ENCODE measurements at regions not wholly inside any gene's neighbourhood (a gene's known extent, or its start where the extent isn't known, plus 50 kb on each side); places are given as distances from the start of the nearest gene placed in this dataset.
A peak's percentile ranks its signal among the peaks of the same experiment; 100 is the strongest.

DNA sequence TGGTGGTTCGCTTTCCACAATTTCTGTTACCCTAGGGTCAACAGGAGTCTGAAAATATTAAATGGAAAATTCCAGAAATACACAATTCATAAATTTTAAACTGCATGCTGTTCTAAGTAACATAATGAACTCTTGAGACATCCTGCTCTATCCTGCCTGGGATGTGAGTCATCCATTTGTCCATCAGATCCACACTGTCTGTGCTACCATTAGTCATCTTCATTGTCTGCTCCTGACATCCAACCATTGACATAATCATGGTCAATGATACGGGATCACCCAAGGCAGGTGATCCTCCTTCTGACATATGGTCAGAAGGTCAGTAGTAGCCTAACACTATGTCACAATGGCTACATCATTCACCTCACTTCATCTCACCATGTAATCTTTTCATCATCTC is 276.7 kb upstream of the KIF2A start:
- H3K9me3 Mint-ChIP-seq (ENCODE audit: low read depth) = peaks cover 15% of the 10 kb centered on the region
- H3K27me3 Mint-ChIP-seq = no peaks in the 10 kb centered on the region
- H3K4me1 Mint-ChIP-seq (ENCODE audit: low read depth) = no peaks in the 10 kb centered on the region
- H3K27ac Mint-ChIP-seq = no peak overlapping the region
- no peaks in the 10 kb centered on the region for H3K36me3 Mint-ChIP-seq (ENCODE audit: insufficient read depth)
- H3K4me3 Mint-ChIP-seq (ENCODE audit: low read depth) = no peak overlapping the region
- TF ChIP-seq, protein P1, sequence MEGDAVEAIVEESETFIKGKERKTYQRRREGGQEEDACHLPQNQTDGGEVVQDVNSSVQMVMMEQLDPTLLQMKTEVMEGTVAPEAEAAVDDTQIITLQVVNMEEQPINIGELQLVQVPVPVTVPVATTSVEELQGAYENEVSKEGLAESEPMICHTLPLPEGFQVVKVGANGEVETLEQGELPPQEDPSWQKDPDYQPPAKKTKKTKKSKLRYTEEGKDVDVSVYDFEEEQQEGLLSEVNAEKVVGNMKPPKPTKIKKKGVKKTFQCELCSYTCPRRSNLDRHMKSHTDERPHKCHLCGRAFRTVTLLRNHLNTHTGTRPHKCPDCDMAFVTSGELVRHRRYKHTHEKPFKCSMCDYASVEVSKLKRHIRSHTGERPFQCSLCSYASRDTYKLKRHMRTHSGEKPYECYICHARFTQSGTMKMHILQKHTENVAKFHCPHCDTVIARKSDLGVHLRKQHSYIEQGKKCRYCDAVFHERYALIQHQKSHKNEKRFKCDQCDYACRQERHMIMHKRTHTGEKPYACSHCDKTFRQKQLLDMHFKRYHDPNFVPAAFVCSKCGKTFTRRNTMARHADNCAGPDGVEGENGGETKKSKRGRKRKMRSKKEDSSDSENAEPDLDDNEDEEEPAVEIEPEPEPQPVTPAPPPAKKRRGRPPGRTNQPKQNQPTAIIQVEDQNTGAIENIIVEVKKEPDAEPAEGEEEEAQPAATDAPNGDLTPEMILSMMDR (IDR thresholded peaks at IDR 0.05; ENCODE audit: unreplicated experiment) = no peak
- no peak for DNase-seq (ENCODE audit: low spot score, unreplicated experiment)

DNA sequence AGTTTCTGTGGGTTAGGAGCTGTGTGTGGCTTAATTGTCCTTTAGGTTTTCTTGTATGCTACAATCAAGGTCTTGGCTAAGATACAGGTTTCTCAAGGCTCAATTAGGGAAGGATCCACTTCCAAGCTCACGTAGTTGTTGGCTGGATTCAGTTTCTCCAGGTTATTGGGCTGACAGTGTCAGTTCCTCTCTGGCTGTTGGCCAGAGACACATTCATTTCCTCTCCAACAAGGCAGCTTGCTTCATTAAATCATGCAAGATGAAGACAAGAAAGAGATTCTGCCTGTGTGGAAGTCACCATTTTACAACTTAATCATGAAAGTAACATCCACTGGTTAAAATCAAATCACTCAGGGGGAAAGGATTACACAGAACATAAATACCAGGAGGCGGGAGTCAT is 275.7 kb upstream of the KIF2A start:
- Mint-ChIP-seq H3K27me3 (no peaks in the 10 kb centered on the region), H3K27ac (no peak overlapping the region), H3K9me3 (ENCODE audit: low read depth) (peaks cover 15% of the 10 kb centered on the region), H3K4me3 (ENCODE audit: low read depth) (no peak overlapping the region), H3K4me1 (ENCODE audit: low read depth) (no peaks in the 10 kb centered on the region), H3K36me3 (ENCODE audit: insufficient read depth) (no peaks in the 10 kb centered on the region)
- TF ChIP-seq, protein P1 (IDR thresholded peaks at IDR 0.05; ENCODE audit: unreplicated experiment) = no peak
- no peak for DNase-seq (ENCODE audit: low spot score, unreplicated experiment)

DNA sequence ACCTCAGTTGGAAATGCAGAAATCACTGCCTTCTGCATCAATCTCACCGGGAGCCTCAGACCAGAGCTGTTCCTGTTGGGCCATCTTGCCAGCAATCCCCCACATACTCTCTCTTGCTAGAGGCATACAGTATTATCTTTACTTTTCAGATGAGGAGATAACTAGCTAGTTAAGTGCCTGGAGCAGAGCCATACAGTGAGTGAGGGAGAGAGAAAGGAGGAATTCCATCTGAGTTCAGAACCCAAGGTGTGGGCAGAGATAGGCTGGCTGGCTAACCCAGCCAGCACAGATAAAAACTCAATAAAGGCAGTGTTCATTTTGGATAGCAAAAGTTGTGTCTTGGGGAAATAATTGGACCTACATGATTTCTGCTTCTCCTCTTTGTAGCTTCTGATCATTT is 268.0 kb upstream of the KIF2A start:
- no peak for DNase-seq (ENCODE audit: low spot score, unreplicated experiment)
- no peak overlapping the region for H3K27ac Mint-ChIP-seq
- H3K4me1 Mint-ChIP-seq (ENCODE audit: low read depth) = peaks cover 15% of the 10 kb centered on the region
- H3K36me3 Mint-ChIP-seq (ENCODE audit: insufficient read depth) = no peaks in the 10 kb centered on the region
- H3K9me3 Mint-ChIP-seq (ENCODE audit: low read depth) = peaks cover 7% of the 10 kb centered on the region
- H3K4me3 Mint-ChIP-seq (ENCODE audit: low read depth) = no peak overlapping the region
- peaks cover 10% of the 10 kb centered on the region for H3K27me3 Mint-ChIP-seq
- TF ChIP-seq, protein P1 (IDR thresholded peaks at IDR 0.05; ENCODE audit: unreplicated experiment) = no peak

DNA sequence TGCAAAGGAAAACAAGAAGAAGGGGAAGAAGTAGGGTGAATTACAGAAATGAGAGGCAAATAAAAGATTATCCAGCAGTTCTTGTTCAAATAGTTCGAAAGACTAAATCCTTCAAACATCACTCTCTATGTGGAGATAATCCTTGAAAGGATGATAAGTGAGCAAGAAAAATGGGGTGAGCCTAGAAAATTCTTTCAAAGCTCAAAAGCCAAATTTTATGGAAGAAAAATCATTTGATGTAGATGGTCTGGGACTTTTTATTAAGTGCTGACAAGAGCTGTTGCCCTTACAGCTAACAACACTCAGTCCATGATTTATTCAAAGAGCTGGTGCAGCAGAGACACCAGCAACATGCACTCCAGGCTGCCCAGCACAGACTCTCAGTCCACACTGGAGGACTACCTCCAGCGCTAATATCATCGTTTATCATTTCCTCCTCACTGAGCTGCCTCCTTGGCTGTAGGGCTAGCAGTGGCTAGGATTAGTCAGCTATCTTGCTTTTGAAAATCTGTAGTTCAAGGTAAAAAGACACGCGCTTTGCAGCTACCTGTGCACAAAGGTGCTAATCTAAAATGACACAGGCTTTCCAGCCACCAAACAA is 264.8 kb upstream of the KIF2A start:
- peaks cover 1% of the 10 kb centered on the region for H3K9me3 Mint-ChIP-seq (ENCODE audit: low read depth)
- DNase-seq (ENCODE audit: low spot score, unreplicated experiment) = no peak
- no peaks in the 10 kb centered on the region for H3K36me3 Mint-ChIP-seq (ENCODE audit: insufficient read depth)
- H3K4me1 Mint-ChIP-seq (ENCODE audit: low read depth) = peaks cover 15% of the 10 kb centered on the region
- no peak overlapping the region for H3K4me3 Mint-ChIP-seq (ENCODE audit: low read depth)
- TF ChIP-seq, protein P1 (IDR thresholded peaks at IDR 0.05; ENCODE audit: unreplicated experiment) = no peak
- peaks cover 13% of the 10 kb centered on the region for H3K27me3 Mint-ChIP-seq
- H3K27ac Mint-ChIP-seq = peak overlapping the region; percentile 26

DNA sequence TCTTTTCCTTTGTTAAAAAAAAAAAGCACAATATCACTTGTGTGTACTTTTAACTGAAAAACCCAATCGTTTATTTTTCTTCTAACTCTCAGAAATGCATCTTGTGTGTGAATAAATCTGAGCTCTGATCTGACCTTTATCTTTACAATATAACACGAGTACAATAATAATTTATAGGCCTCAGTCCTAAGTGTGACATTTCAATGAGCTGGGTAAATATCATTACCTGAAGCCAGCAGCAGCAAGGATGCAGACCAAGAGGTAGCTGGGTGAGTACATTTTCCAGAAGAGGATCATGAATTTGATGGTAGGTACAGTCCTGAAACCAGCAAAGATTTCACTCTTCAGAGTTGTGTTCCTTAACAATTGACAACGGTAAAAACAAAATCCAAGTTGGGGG is 264.0 kb upstream of the KIF2A start:
- Mint-ChIP-seq H3K4me1 (ENCODE audit: low read depth) (peaks cover 15% of the 10 kb centered on the region), H3K27me3 (peaks cover 13% of the 10 kb centered on the region), H3K27ac (no peak overlapping the region), H3K36me3 (ENCODE audit: insufficient read depth) (no peaks in the 10 kb centered on the region), H3K4me3 (ENCODE audit: low read depth) (no peak overlapping the region), H3K9me3 (ENCODE audit: low read depth) (peaks cover 3% of the 10 kb centered on the region)
- DNase-seq (ENCODE audit: low spot score, unreplicated experiment) = no peak
- TF ChIP-seq, protein P1 (IDR thresholded peaks at IDR 0.05; ENCODE audit: unreplicated experiment) = no peak
